Spleen (tissue), 11 donors: ENCODE measurements at regions not wholly inside any gene's neighbourhood (a gene's known extent, or its start where the extent isn't known, plus 50 kb on each side); places are given as distances from the start of the nearest gene placed in this dataset.

Experiments used
- DNase-seq: peaks from one replicate; pipeline ENCODE4 v3.0.0-alpha.2; 2020
- H3K27ac ChIP-seq, 8 donors: fragments of 200-600 bp; sonication (generic) in 7 of 8; 1 replicate in 4 of 8; 2 replicates in 4 of 8; pipeline versions ENCODE4 v1.5.0 to v1.8.0; 2016 to 2021; ENCODE audit warnings: inconsistent platforms in 4 of 8, mild to moderate bottlenecking in 4 of 8, moderate library complexity in 1 of 8
- H3K27me3 ChIP-seq, 7 donors: fragments of 200-600 bp; sonication (generic) in 6 of 7; replicated peaks in 1 of 7; 1 replicate in 4 of 7; 2 replicates in 3 of 7; pipeline versions ENCODE4 v1.5.0 to v1.8.0; 2016 to 2021; ENCODE audit warnings: inconsistent platforms in 3 of 7, mild to moderate bottlenecking in 1 of 7
- H3K36me3 ChIP-seq, 6 donors: fragments of 200-600 bp; sonication (generic) in 5 of 6; 1 replicate in 4 of 6; 2 replicates in 2 of 6; pipeline versions ENCODE4 v1.5.0 to v1.8.0; 2016 to 2021; ENCODE audit warnings: inconsistent platforms in 2 of 6
- H3K4me1 ChIP-seq, 6 donors: fragments of 200-600 bp; sonication (generic) in 5 of 6; 1 replicate in 3 of 6; 2 replicates in 3 of 6; pipeline versions ENCODE4 v1.5.0 to v1.8.0; 2016 to 2021; ENCODE audit warnings: inconsistent platforms in 3 of 6
- H3K4me3 ChIP-seq, 8 donors: fragments of 200-600 bp; sonication (generic) in 7 of 8; 1 replicate in 4 of 8; 2 replicates in 4 of 8; pipeline versions ENCODE4 v1.5.0 to v1.8.0; 2016 to 2021; ENCODE audit warnings: inconsistent platforms in 4 of 8, mild to moderate bottlenecking in 4 of 8, moderate library complexity in 2 of 8
- H3K9me3 ChIP-seq, 8 donors: fragments of 200-600 bp; sonication (generic) in 7 of 8; 1 replicate in 4 of 8; 2 replicates in 4 of 8; pipeline versions ENCODE4 v1.5.0 to v1.8.0; 2016 to 2021; ENCODE audit warnings: inconsistent platforms in 4 of 8
- POLR2A ChIP-seq, 3 donors: fragments of 450-650 bp; IDR thresholded peaks; one replicate each; pipeline ENCODE4 v1.5.1; 2017; ENCODE audit warnings: antibody characterized with exemption in 3 of 3, mild to moderate bottlenecking in 1 of 3
- POLR2AphosphoS5 ChIP-seq, 3 donors: sonication (generic); formaldehyde crosslinking; IDR thresholded peaks; one replicate each; pipeline ENCODE4 v1.5.1; 2017; ENCODE audit warnings: antibody characterized with exemption in 3 of 3
- WGBS, 5 donors: extraction: QIAGEN DNeasy Blood & Tissue Kit in 3 of 5; methylation state at CpG; one replicate each; pipeline versions ENCODE4 v1.1.5 to v1.1.7; 2013 to 2018; 5-methylcytosine and 5-hydroxymethylcytosine counted together
- intact Hi-C: fragments of 100-400 bp; cut with DNase I; formaldehyde crosslinking; loops from one replicate; pipeline ENCODE4 v1.15.0; 2023; ENCODE audit warnings: low total_unique reads
- TF ChIP-seq, protein P1 (sequence below), 11 experiments: fragments of 200-600 bp in 7 of 11; fragments of 450-650 bp in 4 of 11; sonication (generic) in 4 of 11; IDR thresholded peaks in 8 of 11; conservative IDR thresholded peaks in 3 of 11; 1 replicate in 7 of 11; 2 replicates in 4 of 11; pipeline versions ENCODE4 v1.4.0 to v1.8.0; 2016 to 2021; ENCODE audit warnings: antibody characterized with exemption in 11 of 11, inconsistent platforms in 4 of 11, mild to moderate bottlenecking in 1 of 11
- donor health status: healthy with polysubstance abuse.
- donor health status: DM: no; HTN: no; CAD: no; lungs with moderate emphysema.
- donor health status: DM: no; HTN: no; CAD: no.
- donor health status: Bipolar disorder and iron deficiency.
- donor health status: healthy.
- donor health status: DM: no; HTN: no; CAD: no.
- donor health status: DM: yes; HTN: yes; CAD: no.

- intact Hi-C loops: no loop called here
- TF ChIP-seq POLR2A (IDR thresholded peaks at IDR 0.05): no peak
- TF ChIP-seq, protein P1, sequence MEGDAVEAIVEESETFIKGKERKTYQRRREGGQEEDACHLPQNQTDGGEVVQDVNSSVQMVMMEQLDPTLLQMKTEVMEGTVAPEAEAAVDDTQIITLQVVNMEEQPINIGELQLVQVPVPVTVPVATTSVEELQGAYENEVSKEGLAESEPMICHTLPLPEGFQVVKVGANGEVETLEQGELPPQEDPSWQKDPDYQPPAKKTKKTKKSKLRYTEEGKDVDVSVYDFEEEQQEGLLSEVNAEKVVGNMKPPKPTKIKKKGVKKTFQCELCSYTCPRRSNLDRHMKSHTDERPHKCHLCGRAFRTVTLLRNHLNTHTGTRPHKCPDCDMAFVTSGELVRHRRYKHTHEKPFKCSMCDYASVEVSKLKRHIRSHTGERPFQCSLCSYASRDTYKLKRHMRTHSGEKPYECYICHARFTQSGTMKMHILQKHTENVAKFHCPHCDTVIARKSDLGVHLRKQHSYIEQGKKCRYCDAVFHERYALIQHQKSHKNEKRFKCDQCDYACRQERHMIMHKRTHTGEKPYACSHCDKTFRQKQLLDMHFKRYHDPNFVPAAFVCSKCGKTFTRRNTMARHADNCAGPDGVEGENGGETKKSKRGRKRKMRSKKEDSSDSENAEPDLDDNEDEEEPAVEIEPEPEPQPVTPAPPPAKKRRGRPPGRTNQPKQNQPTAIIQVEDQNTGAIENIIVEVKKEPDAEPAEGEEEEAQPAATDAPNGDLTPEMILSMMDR (IDR thresholded peaks at IDR 0.05 in 8 of 11, conservative IDR thresholded peaks at IDR 0.05 in 3 of 11): no peak
- no peak for TF ChIP-seq POLR2AphosphoS5 (IDR thresholded peaks at IDR 0.05)
- Histone ChIP-seq H3K36me3 (no peaks in the 10 kb centered on the region), H3K4me1 (peaks cover 0 to 53% (median 22%) of the 10 kb centered on the region in 6 donors), H3K4me3 (no peak overlapping the region), H3K27ac (peak overlapping the region in 6 of 8 donors; percentile 9 to 64 (median 44)), H3K27me3 (no peaks in the 10 kb centered on the region), H3K9me3 (no peaks in the 10 kb centered on the region)
- DNase-seq: no peak
- WGBS, 5 donors: 66 to 82% (median 78%) methylated on average over 4 of the region's 4 CpGs
Observed at GRCh38 chr4:146110871-146111485, 64.5 kb upstream of the LSM6 start.

GRCh38 chr4:146108756-146109155 is 66.8 kb upstream of the LSM6 start:
- intact Hi-C loops: no loop called here
- peak overlapping the region in 5 of 8 donors; percentile 22 to 88 (median 59) for H3K27ac ChIP-seq

GRCh38 chr4:146107587-146108240 is 67.8 kb upstream of the LSM6 start:
- H3K4me1 ChIP-seq: peaks cover 0 to 60% (median 22%) of the 10 kb centered on the region in 6 donors
- TF ChIP-seq, protein P1 (IDR thresholded peaks at IDR 0.05 in 8 of 11, conservative IDR thresholded peaks at IDR 0.05 in 3 of 11): no peak
- no peak for TF ChIP-seq POLR2AphosphoS5 (IDR thresholded peaks at IDR 0.05)
- intact Hi-C loops: no loop called here
- WGBS, 5 donors: 82 to 93% (median 90%) methylated on average over 3 of the region's 3 CpGs
- H3K27ac ChIP-seq: peak overlapping the region in 3 of 8 donors; percentile 59 to 88 (median 60)
- no peak overlapping the region for H3K4me3 ChIP-seq
- DNase-seq: no peak
- no peaks in the 10 kb centered on the region for H3K36me3 ChIP-seq
- H3K27me3 ChIP-seq: no peaks in the 10 kb centered on the region
- H3K9me3 ChIP-seq: no peaks in the 10 kb centered on the region

More at GRCh38 chr4:146108756-146109155, 66.8 kb upstream of the LSM6 start:
- whole genome bisulfite sequencing, 5 donors: 36 to 60% (median 51%) methylated on average over 1 of the region's 1 CpG
- Histone ChIP-seq H3K4me3 (no peak overlapping the region), H3K4me1 (peaks cover 0 to 65% (median 22%) of the 10 kb centered on the region in 6 donors), H3K9me3 (no peaks in the 10 kb centered on the region), H3K36me3 (no peaks in the 10 kb centered on the region), H3K27me3 (no peaks in the 10 kb centered on the region)
- DNase-seq: no peak
- TF ChIP-seq POLR2AphosphoS5 (IDR thresholded peaks at IDR 0.05) (no peak), POLR2A (IDR thresholded peaks at IDR 0.05) (no peak)
- TF ChIP-seq, protein P1 (IDR thresholded peaks at IDR 0.05 in 8 of 11, conservative IDR thresholded peaks at IDR 0.05 in 3 of 11): no peak

GRCh38 chr4:146105464-146105863 is 70.1 kb upstream of the LSM6 start:
- intact Hi-C loops: no loop called here
- Histone ChIP-seq H3K27me3 (no peaks in the 10 kb centered on the region), H3K4me3 (peak overlapping the region in 1 of 8 donors; percentile 8), H3K4me1 (peaks cover 0 to 38% (median 2%) of the 10 kb centered on the region in 6 donors), H3K36me3 (no peaks in the 10 kb centered on the region), H3K27ac (peak overlapping the region in 7 of 8 donors; percentile 51 to 88 (median 81)), H3K9me3 (peaks cover 0 to 2% (median 0%) of the 10 kb centered on the region in 8 donors)
- WGBS, 5 donors: 70 to 91% (median 73%) methylated on average over 1 of the region's 1 CpG
- DNase-seq: no peak
- no peak for TF ChIP-seq POLR2A (IDR thresholded peaks at IDR 0.05)
- TF ChIP-seq POLR2AphosphoS5 (IDR thresholded peaks at IDR 0.05): no peak
- TF ChIP-seq, protein P1 (IDR thresholded peaks at IDR 0.05 in 8 of 11, conservative IDR thresholded peaks at IDR 0.05 in 3 of 11): no peak
